SU-DHL-6 (cell line): ENCODE measurements at regions not wholly inside any gene's neighbourhood (a gene's known extent, or its start where the extent isn't known, plus 50 kb on each side); places are given as distances from the start of the nearest gene placed in this dataset.

Source experiments
- CTCF ChIP-seq: fragments of 200-600 bp; sonication (generic); IDR thresholded peaks from one replicate; pipeline ENCODE4 v1.5.1; 2017; ENCODE audit warnings: antibody characterized with exemption, mild to moderate bottlenecking, low read length, moderate library complexity; ENCODE audit not compliant: insufficient read depth, poor library complexity, severe bottlenecking
- EZH2phosphoT487 ChIP-seq: fragments of 200-600 bp; sonication (generic), shearing (Covaris generic); conservative IDR thresholded peaks from 2 replicates; pipeline ENCODE4 v1.6.1; 2018; ENCODE audit warnings: mild to moderate bottlenecking, antibody characterized with exemption, low read length, moderate library complexity, mixed read lengths

- TF ChIP-seq CTCF (no peak), EZH2phosphoT487 (no peak)
These were observed 618.8 kb downstream of the MATN1 start for GRCh38 chr1:30104551-30104950.
